22Rv1 (cell line): ENCODE measurements at regions not wholly inside any gene's neighbourhood (a gene's known extent, or its start where the extent isn't known, plus 50 kb on each side); places are given as distances from the start of the nearest gene placed in this dataset.

Experiments
- CTCF ChIP-seq: fragments of 450-650 bp; IDR thresholded peaks from 2 replicates; pipeline ENCODE4 v1.5.1; 2017; ENCODE audit warnings: mild to moderate bottlenecking
- ZFX ChIP-seq: fragments of 450-650 bp; IDR thresholded peaks from 2 replicates; pipeline ENCODE4 v1.6.1; 2017; ENCODE audit warnings: antibody characterized with exemption, borderline replicate concordance

- TF ChIP-seq CTCF (no peak), ZFX (no peak)
Observed at GRCh38 chr10:120978589-120979252, 127.6 kb downstream of the WDR11 start.
